ENCODE measurements at regions not wholly inside any gene's neighbourhood (a gene's known extent, or its start where the extent isn't known, plus 50 kb on each side); places are given as distances from the start of the nearest gene placed in this dataset.

DNA sequence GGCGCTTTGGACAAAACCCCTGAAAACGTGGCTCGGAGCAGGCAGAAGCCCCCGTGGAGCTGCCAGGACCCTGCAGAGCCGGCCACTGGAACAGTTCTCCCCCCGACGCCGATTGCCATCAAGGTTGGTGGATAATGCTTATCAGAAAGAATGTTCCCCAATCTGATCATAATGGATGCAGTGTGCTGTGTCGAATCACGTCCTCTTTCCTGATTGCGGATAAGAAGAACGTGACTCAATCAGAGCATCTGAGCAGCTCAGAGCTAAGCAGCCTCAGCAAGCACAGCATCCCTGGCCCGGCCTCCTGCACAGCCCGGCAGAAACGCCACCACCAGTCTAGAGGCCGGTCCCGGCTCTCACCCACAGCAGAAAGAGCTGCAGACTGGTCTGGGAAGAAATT is 488.0 kb downstream of the EIPR1 start:
- POLR2A ChIA-PET = no interaction called here

More for the DNA sequence above, 488.0 kb downstream of the EIPR1 start:
- Histone ChIP-seq H3K9me2 (ENCODE audit: insufficient read depth) (no peaks in the 10 kb centered on the region), H3K9ac (ENCODE audit: low read length) (no peak overlapping the region), H3K4me1 (ENCODE audit: control insufficient read depth in 1 of 2, insufficient read depth in 2 of 2, low read length in 2 of 2) (no peaks in the 10 kb centered on the region), H3K9me3 (ENCODE audit: control insufficient read depth in 1 of 2, insufficient read depth in 1 of 2, low read depth in 1 of 2, low read length in 2 of 2) (no peaks in the 10 kb centered on the region), H3K4me3 (replicated peaks in 1 of 2; ENCODE audit: low read depth in 1 of 2, low read length in 2 of 2) (no peak overlapping the region), H3K79me2 (ENCODE audit: insufficient read depth, low read length) (no peaks in the 10 kb centered on the region), H2AFZ (ENCODE audit: low read depth, low read length, poor library complexity, severe bottlenecking) (no peak overlapping the region), H3K4me2 (ENCODE audit: low read length) (no peak overlapping the region), H4K20me1 (ENCODE audit: insufficient read depth) (no peaks in the 10 kb centered on the region), H3K27me3 (ENCODE audit: insufficient read depth, low read length) (peaks cover 45% of the 10 kb centered on the region), H3K27ac (ENCODE audit: low read depth, low read length) (no peak overlapping the region), H3K36me3 (ENCODE audit: control insufficient read depth in 1 of 2, insufficient read depth in 2 of 2, low read length in 2 of 2) (no peaks in the 10 kb centered on the region)
- intact Hi-C loops (cut with micrococcal nuclease) = no loop called here
- ATAC-seq = no peak
- no peak for DNase-seq (ENCODE audit: low read depth, low spot score)
- no TSS peak for BruUV-seq (replicated peaks)
- CTCF ChIA-PET = no interaction called here
- RAD21 ChIA-PET (ENCODE audit: low non-redundant PET in 1 of 2, low total read pairs in 2 of 2, uncharacterized antibody in 2 of 2, unreplicated experiment in 2 of 2) = no interaction called here
- TF ChIP-seq, protein P1, sequence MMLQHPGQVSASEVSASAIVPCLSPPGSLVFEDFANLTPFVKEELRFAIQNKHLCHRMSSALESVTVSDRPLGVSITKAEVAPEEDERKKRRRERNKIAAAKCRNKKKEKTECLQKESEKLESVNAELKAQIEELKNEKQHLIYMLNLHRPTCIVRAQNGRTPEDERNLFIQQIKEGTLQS (IDR thresholded peaks at IDR 0.05) = no peak
- no peak for TF ChIP-seq CBX3 (IDR thresholded peaks at IDR 0.05; ENCODE audit: low read depth)
- no peak for TF ChIP-seq ELF1 (IDR thresholded peaks at IDR 0.05; ENCODE audit: borderline replicate concordance, low read depth)
- no peak for TF ChIP-seq SP1 (IDR thresholded peaks at IDR 0.05; ENCODE audit: low read depth)
- TF ChIP-seq TCF7L2 (IDR thresholded peaks at IDR 0.05; ENCODE audit: borderline replicate concordance, extremely low read depth, insufficient read depth, insufficient read length) = no peak
- no peak for TF ChIP-seq EGR1 (IDR thresholded peaks at IDR 0.05; ENCODE audit: low read depth)
- no peak for TF ChIP-seq ZNF274 (IDR thresholded peaks at IDR 0.05; ENCODE audit: low read depth, low read length)
- TF ChIP-seq YY1 (IDR thresholded peaks at IDR 0.05; ENCODE audit: extremely low read depth, insufficient replicate concordance, low read depth, low read length) = no peak
- no peak for TF ChIP-seq ZFX (IDR thresholded peaks at IDR 0.05)
- TF ChIP-seq, protein P2, sequence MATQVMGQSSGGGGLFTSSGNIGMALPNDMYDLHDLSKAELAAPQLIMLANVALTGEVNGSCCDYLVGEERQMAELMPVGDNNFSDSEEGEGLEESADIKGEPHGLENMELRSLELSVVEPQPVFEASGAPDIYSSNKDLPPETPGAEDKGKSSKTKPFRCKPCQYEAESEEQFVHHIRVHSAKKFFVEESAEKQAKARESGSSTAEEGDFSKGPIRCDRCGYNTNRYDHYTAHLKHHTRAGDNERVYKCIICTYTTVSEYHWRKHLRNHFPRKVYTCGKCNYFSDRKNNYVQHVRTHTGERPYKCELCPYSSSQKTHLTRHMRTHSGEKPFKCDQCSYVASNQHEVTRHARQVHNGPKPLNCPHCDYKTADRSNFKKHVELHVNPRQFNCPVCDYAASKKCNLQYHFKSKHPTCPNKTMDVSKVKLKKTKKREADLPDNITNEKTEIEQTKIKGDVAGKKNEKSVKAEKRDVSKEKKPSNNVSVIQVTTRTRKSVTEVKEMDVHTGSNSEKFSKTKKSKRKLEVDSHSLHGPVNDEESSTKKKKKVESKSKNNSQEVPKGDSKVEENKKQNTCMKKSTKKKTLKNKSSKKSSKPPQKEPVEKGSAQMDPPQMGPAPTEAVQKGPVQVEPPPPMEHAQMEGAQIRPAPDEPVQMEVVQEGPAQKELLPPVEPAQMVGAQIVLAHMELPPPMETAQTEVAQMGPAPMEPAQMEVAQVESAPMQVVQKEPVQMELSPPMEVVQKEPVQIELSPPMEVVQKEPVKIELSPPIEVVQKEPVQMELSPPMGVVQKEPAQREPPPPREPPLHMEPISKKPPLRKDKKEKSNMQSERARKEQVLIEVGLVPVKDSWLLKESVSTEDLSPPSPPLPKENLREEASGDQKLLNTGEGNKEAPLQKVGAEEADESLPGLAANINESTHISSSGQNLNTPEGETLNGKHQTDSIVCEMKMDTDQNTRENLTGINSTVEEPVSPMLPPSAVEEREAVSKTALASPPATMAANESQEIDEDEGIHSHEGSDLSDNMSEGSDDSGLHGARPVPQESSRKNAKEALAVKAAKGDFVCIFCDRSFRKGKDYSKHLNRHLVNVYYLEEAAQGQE (IDR thresholded peaks at IDR 0.05; ENCODE audit: low read depth) = no peak
- TF ChIP-seq CEBPB (IDR thresholded peaks at IDR 0.05; ENCODE audit: low read depth) = no peak
- TF ChIP-seq SRF (IDR thresholded peaks at IDR 0.05; ENCODE audit: low read depth) = no peak
- no peak for TF ChIP-seq FOSL1 (IDR thresholded peaks at IDR 0.05; ENCODE audit: low read depth)
- TF ChIP-seq POLR2A (IDR thresholded peaks at IDR 0.05; ENCODE audit: borderline replicate concordance, extremely low read depth, insufficient read depth, insufficient read length) = no peak
- TF ChIP-seq, protein P3, sequence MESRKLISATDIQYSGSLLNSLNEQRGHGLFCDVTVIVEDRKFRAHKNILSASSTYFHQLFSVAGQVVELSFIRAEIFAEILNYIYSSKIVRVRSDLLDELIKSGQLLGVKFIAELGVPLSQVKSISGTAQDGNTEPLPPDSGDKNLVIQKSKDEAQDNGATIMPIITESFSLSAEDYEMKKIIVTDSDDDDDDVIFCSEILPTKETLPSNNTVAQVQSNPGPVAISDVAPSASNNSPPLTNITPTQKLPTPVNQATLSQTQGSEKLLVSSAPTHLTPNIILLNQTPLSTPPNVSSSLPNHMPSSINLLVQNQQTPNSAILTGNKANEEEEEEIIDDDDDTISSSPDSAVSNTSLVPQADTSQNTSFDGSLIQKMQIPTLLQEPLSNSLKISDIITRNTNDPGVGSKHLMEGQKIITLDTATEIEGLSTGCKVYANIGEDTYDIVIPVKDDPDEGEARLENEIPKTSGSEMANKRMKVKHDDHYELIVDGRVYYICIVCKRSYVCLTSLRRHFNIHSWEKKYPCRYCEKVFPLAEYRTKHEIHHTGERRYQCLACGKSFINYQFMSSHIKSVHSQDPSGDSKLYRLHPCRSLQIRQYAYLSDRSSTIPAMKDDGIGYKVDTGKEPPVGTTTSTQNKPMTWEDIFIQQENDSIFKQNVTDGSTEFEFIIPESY (IDR thresholded peaks at IDR 0.05; ENCODE audit: extremely low read depth, insufficient replicate concordance, low read length) = no peak
- no peak for TF ChIP-seq POLR2AphosphoS5 (IDR thresholded peaks at IDR 0.05; ENCODE audit: low read depth, low read length)
- TF ChIP-seq RAD21 (IDR thresholded peaks at IDR 0.05; ENCODE audit: low read depth) = no peak
- TF ChIP-seq SIN3A (IDR thresholded peaks at IDR 0.05; ENCODE audit: low read depth) = no peak
- TF ChIP-seq EZH2 (IDR thresholded peaks at IDR 0.05) = no peak

Data from HCT116 (cell line).